A549 (cell line): ENCODE measurements at regions not wholly inside any gene's neighbourhood (a gene's known extent, or its start where the extent isn't known, plus 50 kb on each side); places are given as distances from the start of the nearest gene placed in this dataset.
"Not testable (repeated sequence)": the region's sequence is repeated elsewhere in the genome, so short reads cannot be mapped to it uniquely, and the experiment has no call there.

ENCODE experiments used
- ATAC-seq, 2 experiments: fragments of 200-7000 bp in 1 of 2; fragments of >200 bp in 1 of 2; cut with Nextera tagmentation in 1 of 2; cut with Tn5 transposase in 1 of 2; 3 replicates each; pipeline versions ENCODE4 v1.8.0 to v1.9.1; 2018 to 2020; ENCODE audit warnings: mild to moderate bottlenecking in 1 of 2, moderate library complexity in 1 of 2
- CTCF ChIA-PET: fragments of 300-600 bp; sonication (Branson Sonifier 250); formaldehyde crosslinking; extraction: SDS; loops from one replicate; lab custom pipeline; 2021; ENCODE audit warnings: antibody characterized with exemption, inconsistent platforms; lab: Yijun Ruan, JAX
- POLR2A ChIA-PET: fragments of 350-600 bp; formaldehyde crosslinking; extraction: SDS; loops from one replicate; lab custom pipeline; 2021; ENCODE audit warnings: antibody characterized with exemption, inconsistent platforms; lab: Yijun Ruan, JAX
- DNase-seq, 2 experiments: peaks; one replicate each; pipeline versions ENCODE4 v3.0.0 to v3.0.0-alpha.2; 2011 to 2016; ENCODE audit warnings: low read depth in 1 of 2, low spot score in 1 of 2
- FAIRE-seq: peaks from 2 replicates; lab custom pipeline; 2011; peaks lifted over from hg19 to GRCh38; lab: Jason Lieb, UNC
- H3K27ac ChIP-seq, 2 experiments: fragments of >200 bp; sonication (Bioruptor Twin); formaldehyde crosslinking; 3 replicates each; pipeline ENCODE4 v1.5.1; 2016 to 2017
- H3K4me1 ChIP-seq: fragments of >200 bp; sonication (Bioruptor Twin); formaldehyde crosslinking; 3 replicates; pipeline ENCODE4 v1.6.1; 2016
- H3K4me2 ChIP-seq: fragments of >200 bp; sonication (Bioruptor Twin); formaldehyde crosslinking; 3 replicates; pipeline ENCODE4 v1.6.1; 2016
- H3K4me3 ChIP-seq: fragments of >200 bp; sonication (Bioruptor Twin); formaldehyde crosslinking; 3 replicates; pipeline ENCODE4 v1.5.1; 2016
- H3K9me3 ChIP-seq: fragments of >200 bp; sonication (Bioruptor Twin); formaldehyde crosslinking; 3 replicates; pipeline ENCODE4 v1.6.1; 2016
- CBX8 ChIP-seq: fragments of 200-600 bp; sonication (generic); IDR thresholded peaks from 2 replicates; pipeline ENCODE4 v1.6.1; 2016
- CHD2 ChIP-seq: fragments of 150-350 bp; IDR thresholded peaks from 2 replicates; pipeline ENCODE4 v1.6.1; 2014; ENCODE audit warnings: low read length; ENCODE audit not compliant: partially characterized antibody
- EHMT2 ChIP-seq: fragments of 200-600 bp; sonication (generic); IDR thresholded peaks from 2 replicates; pipeline ENCODE4 v1.6.1; 2016; ENCODE audit warnings: antibody characterized with exemption, low read depth, mild to moderate bottlenecking, moderate library complexity
- EP300 ChIP-seq, 2 experiments: fragments of >200 bp; sonication (Bioruptor Twin); formaldehyde crosslinking; IDR thresholded peaks; 2 replicates in 1 of 2; 3 replicates in 1 of 2; pipeline ENCODE4 v1.6.1; 2016 to 2017
- ESRRA ChIP-seq: fragments of 150-350 bp; IDR thresholded peaks from 2 replicates; pipeline ENCODE4 v1.6.1; 2014; ENCODE audit warnings: mild to moderate bottlenecking, low read length, borderline replicate concordance
- FOSB ChIP-seq: fragments of 250-450 bp; sonication (Bioruptor Pico); IDR thresholded peaks from 2 replicates; pipeline ENCODE4 v1.5.0; 2020; ENCODE audit warnings: mild to moderate bottlenecking, moderate library complexity
- FOSL2 ChIP-seq, 2 experiments: fragments of 450-650 bp in 1 of 2; fragments of >200 bp in 1 of 2; sonication (Bioruptor Twin) in 1 of 2; formaldehyde crosslinking; IDR thresholded peaks; 2 replicates each; pipeline versions ENCODE4 v1.5.0 to v1.6.1; 2016 to 2020; ENCODE audit warnings: mild to moderate bottlenecking in 1 of 2, moderate library complexity in 1 of 2
- FOXS1 ChIP-seq: fragments of 250-450 bp; sonication (Bioruptor Pico); IDR thresholded peaks from 2 replicates; pipeline ENCODE4 v1.5.0; 2020; ENCODE audit warnings: mild to moderate bottlenecking, moderate library complexity
- HEYL ChIP-seq: fragments of 250-450 bp; sonication (Bioruptor Pico); IDR thresholded peaks from 2 replicates; pipeline ENCODE4 v1.8.0; 2021; ENCODE audit warnings: mild to moderate bottlenecking, moderate library complexity
- JUNB ChIP-seq: fragments of >200 bp; sonication (Bioruptor Twin); formaldehyde crosslinking; IDR thresholded peaks from 2 replicates; pipeline ENCODE4 v1.6.1; 2016
- MAX ChIP-seq: IDR thresholded peaks from 2 replicates; pipeline ENCODE4 v1.6.1; 2012
- MAZ ChIP-seq: fragments of 150-350 bp; IDR thresholded peaks from 2 replicates; pipeline ENCODE4 v1.6.1; 2014; ENCODE audit warnings: antibody characterized with exemption, low read depth, low read length, borderline replicate concordance
- NFE2L2 ChIP-seq: fragments of 150-350 bp; conservative IDR thresholded peaks from 2 replicates; pipeline ENCODE4 v1.6.1; 2014; ENCODE audit warnings: low read length
- NR3C1 ChIP-seq: fragments of >200 bp; sonication (Bioruptor Twin); formaldehyde crosslinking; IDR thresholded peaks from 3 replicates; pipeline ENCODE4 v1.6.1; 2017
- PHF8 ChIP-seq: fragments of 200-600 bp; sonication (generic); IDR thresholded peaks from 2 replicates; pipeline ENCODE4 v1.6.1; 2016; ENCODE audit warnings: low read depth, mild to moderate bottlenecking, antibody characterized with exemption, moderate library complexity, borderline replicate concordance
- RCOR1 ChIP-seq: fragments of 150-350 bp; IDR thresholded peaks from 2 replicates; pipeline ENCODE4 v1.6.1; 2014; ENCODE audit warnings: antibody characterized with exemption, low read length, low read depth
- SMC3 ChIP-seq: fragments of >200 bp; sonication (Bioruptor Twin); formaldehyde crosslinking; IDR thresholded peaks from 3 replicates; pipeline ENCODE4 v1.6.1; 2018; ENCODE audit warnings: inconsistent platforms
- SREBF2 ChIP-seq: fragments of 450-650 bp; IDR thresholded peaks from 2 replicates; pipeline ENCODE4 v1.6.1; 2014; ENCODE audit warnings: mild to moderate bottlenecking, moderate library complexity
- TFCP2L1 ChIP-seq: fragments of 250-450 bp; sonication (Bioruptor Pico); IDR thresholded peaks from 2 replicates; pipeline ENCODE4 v1.5.0; 2021; ENCODE audit warnings: mild to moderate bottlenecking
- TP53 ChIP-seq: fragments of 250-450 bp; sonication (Bioruptor Pico); IDR thresholded peaks from 2 replicates; pipeline ENCODE4 v1.5.0; 2021; ENCODE audit warnings: mild to moderate bottlenecking, moderate library complexity
- ZFP36 ChIP-seq: fragments of 450-650 bp; IDR thresholded peaks from 2 replicates; pipeline ENCODE4 v1.6.1; 2014; ENCODE audit warnings: borderline replicate concordance; ENCODE audit not compliant: partially characterized antibody
- WGBS: methylation state at CpG from one replicate; pipeline ENCODE4 v1.1.6; 2017; ENCODE audit errors: missing lambda C conversion rate; 5-methylcytosine and 5-hydroxymethylcytosine counted together
- TF ChIP-seq, protein P1 (sequence below): fragments of 200-600 bp; sonication (generic); IDR thresholded peaks from 2 replicates; pipeline ENCODE4 v1.6.1; 2016; ENCODE audit warnings: antibody characterized with exemption, mild to moderate bottlenecking, moderate library complexity
- TF ChIP-seq, protein P2 (sequence below): fragments of >200 bp; sonication (Bioruptor Twin); formaldehyde crosslinking; IDR thresholded peaks from 3 replicates; pipeline ENCODE4 v1.5.1; 2016
- TF ChIP-seq, protein P3 (sequence below): fragments of 450-650 bp; IDR thresholded peaks from 2 replicates; pipeline ENCODE4 v1.6.1; 2014; ENCODE audit warnings: antibody characterized with exemption

DNA sequence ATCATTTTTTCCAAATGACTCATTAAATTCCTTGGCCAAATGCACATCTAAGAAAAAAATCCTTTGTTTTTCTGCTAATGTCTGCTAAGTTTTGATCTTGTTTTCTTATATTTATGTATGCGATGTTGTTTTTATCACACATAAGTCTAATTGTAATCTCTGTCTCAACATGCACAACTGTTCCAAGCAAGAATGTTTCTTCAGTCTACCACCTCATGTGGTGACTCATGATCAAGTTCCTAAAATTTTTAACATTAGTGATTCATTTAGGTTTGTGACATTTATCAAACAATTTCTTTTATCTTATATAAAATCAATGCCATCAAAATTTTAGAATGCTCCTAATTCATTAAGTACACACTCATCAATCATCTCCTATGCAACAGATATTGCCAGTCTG is 763.9 kb upstream of the FAM174A start (continued):
- TF ChIP-seq, protein P1, sequence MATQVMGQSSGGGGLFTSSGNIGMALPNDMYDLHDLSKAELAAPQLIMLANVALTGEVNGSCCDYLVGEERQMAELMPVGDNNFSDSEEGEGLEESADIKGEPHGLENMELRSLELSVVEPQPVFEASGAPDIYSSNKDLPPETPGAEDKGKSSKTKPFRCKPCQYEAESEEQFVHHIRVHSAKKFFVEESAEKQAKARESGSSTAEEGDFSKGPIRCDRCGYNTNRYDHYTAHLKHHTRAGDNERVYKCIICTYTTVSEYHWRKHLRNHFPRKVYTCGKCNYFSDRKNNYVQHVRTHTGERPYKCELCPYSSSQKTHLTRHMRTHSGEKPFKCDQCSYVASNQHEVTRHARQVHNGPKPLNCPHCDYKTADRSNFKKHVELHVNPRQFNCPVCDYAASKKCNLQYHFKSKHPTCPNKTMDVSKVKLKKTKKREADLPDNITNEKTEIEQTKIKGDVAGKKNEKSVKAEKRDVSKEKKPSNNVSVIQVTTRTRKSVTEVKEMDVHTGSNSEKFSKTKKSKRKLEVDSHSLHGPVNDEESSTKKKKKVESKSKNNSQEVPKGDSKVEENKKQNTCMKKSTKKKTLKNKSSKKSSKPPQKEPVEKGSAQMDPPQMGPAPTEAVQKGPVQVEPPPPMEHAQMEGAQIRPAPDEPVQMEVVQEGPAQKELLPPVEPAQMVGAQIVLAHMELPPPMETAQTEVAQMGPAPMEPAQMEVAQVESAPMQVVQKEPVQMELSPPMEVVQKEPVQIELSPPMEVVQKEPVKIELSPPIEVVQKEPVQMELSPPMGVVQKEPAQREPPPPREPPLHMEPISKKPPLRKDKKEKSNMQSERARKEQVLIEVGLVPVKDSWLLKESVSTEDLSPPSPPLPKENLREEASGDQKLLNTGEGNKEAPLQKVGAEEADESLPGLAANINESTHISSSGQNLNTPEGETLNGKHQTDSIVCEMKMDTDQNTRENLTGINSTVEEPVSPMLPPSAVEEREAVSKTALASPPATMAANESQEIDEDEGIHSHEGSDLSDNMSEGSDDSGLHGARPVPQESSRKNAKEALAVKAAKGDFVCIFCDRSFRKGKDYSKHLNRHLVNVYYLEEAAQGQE, result no peak
- TF ChIP-seq NFE2L2, result no peak
- no peak for TF ChIP-seq EP300 (IDR thresholded peaks at IDR 0.05)

DNA sequence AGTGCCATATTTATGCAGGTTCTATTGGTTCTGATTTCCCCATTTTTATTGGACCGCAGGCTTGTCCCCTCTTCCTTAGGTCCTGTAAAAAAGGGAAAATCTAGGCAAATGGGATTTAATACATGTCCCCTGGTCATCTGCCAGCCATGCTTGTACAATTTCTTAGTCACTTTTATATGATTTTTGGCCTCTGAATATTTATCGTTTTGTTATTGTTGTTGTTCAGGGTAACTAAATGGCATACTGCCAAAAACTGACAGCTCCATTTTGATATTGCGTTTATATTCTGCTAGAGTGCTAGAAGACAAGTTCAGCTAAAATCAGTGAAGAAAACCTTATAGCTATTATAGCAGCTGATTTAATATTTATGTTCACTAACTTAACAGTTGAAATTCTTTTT is 770.2 kb upstream of the FAM174A start:
- whole genome bisulfite sequencing, result 71% methylated on average over 3 of the region's 3 CpGs
- Histone ChIP-seq H3K4me2 (no peak overlapping the region), H3K9me3 (no peaks in the 10 kb centered on the region), H3K27ac (no peak overlapping the region), H3K4me3 (no peak overlapping the region), H3K4me1 (no peaks in the 10 kb centered on the region)
- ChIA-PET POLR2A (no interaction called here), CTCF (no interaction called here)
- FAIRE-seq, result no peak
- ATAC-seq, result no peak
- DNase-seq, result no peak
- TF ChIP-seq CBX8 (no peak), NR3C1 (no peak), EHMT2 (no peak), FOSL2 (IDR thresholded peaks at IDR 0.05) (no peak), FOSL2 (CRISPR knock-in tag; IDR thresholded peaks at IDR 0.05) (no peak)

- ChIA-PET POLR2A (no interaction called here), CTCF (interaction anchor here (0.7 kb wide), 1 partner anchor 57 kb away, joined by 3 read pairs; no protein-coding TSS in a partner anchor)
- ATAC-seq (no peak), DNase-seq (no peak), FAIRE-seq (no peak)
- H3K4me2 ChIP-seq, result no peak overlapping the region
- no peak overlapping the region for H3K4me3 ChIP-seq
- no peaks in the 10 kb centered on the region for H3K9me3 ChIP-seq
- TF ChIP-seq TFCP2L1 (CRISPR knock-in tag) (no peak), TP53 (CRISPR knock-in tag) (no peak), FOXS1 (CRISPR knock-in tag) (no peak)
- WGBS, result 43% methylated on average over 4 of the region's 11 CpGs
- no peak overlapping the region for H3K27ac ChIP-seq
- H3K4me1 ChIP-seq, result no peaks in the 10 kb centered on the region
Measured at GRCh38 chr5:99763021-99763774, 772.0 kb upstream of the FAM174A start.

- POLR2A ChIA-PET, result no interaction called here
- TF ChIP-seq MAX (no peak), TFCP2L1 (CRISPR knock-in tag) (no peak), HEYL (CRISPR knock-in tag) (no peak), EHMT2 (no peak), JUNB (no peak), FOSB (no peak), PHF8 (no peak), ZFP36 (no peak), CHD2 (no peak), SMC3 (no peak), MAZ (no peak), ESRRA (no peak), RCOR1 (no peak), SREBF2 (no peak)
- TF ChIP-seq, protein P2, sequence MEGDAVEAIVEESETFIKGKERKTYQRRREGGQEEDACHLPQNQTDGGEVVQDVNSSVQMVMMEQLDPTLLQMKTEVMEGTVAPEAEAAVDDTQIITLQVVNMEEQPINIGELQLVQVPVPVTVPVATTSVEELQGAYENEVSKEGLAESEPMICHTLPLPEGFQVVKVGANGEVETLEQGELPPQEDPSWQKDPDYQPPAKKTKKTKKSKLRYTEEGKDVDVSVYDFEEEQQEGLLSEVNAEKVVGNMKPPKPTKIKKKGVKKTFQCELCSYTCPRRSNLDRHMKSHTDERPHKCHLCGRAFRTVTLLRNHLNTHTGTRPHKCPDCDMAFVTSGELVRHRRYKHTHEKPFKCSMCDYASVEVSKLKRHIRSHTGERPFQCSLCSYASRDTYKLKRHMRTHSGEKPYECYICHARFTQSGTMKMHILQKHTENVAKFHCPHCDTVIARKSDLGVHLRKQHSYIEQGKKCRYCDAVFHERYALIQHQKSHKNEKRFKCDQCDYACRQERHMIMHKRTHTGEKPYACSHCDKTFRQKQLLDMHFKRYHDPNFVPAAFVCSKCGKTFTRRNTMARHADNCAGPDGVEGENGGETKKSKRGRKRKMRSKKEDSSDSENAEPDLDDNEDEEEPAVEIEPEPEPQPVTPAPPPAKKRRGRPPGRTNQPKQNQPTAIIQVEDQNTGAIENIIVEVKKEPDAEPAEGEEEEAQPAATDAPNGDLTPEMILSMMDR, result no peak
- TF ChIP-seq, protein P3, sequence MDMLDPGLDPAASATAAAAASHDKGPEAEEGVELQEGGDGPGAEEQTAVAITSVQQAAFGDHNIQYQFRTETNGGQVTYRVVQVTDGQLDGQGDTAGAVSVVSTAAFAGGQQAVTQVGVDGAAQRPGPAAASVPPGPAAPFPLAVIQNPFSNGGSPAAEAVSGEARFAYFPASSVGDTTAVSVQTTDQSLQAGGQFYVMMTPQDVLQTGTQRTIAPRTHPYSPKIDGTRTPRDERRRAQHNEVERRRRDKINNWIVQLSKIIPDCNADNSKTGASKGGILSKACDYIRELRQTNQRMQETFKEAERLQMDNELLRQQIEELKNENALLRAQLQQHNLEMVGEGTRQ, result no peak
- Histone ChIP-seq H3K4me1 (no peaks in the 10 kb centered on the region), H3K4me2 (no peak overlapping the region), H3K27ac (no peak overlapping the region), H3K9me3 (peaks cover 4% of the 10 kb centered on the region; the same call in 1 of the 3 replicates), H3K4me3 (no peak overlapping the region)
- no peak for DNase-seq
- FAIRE-seq, result no peak
- CTCF ChIA-PET, result no interaction called here
- no peak for ATAC-seq
- WGBS, result 44% methylated on average over 4 of the region's 4 CpGs
Measured at GRCh38 chr5:99747342-99747741, 787.8 kb upstream of the FAM174A start.

DNA sequence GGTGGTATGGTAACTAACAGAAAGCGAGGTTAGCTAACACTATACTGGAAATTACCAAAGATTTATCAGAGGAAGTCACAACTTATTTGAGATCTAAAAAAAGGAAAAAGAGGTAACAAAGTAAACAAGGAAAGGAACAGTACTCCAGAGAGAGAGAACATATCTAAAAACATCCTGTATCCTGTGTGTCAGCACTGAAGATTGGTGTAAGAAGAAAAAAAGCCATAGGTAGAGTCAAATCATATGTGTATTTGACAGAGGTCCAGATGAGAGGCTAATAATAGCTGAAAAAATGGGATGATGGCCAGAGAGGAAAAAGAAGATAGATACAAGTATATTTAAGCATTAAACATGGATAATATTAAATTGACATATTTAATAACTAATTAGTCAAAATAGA is 802.0 kb upstream of the FAM174A start:
- H3K9me3 ChIP-seq, DNase-seq, FAIRE-seq, H3K27ac ChIP-seq, ATAC-seq, POLR2A ChIA-PET, H3K4me1 ChIP-seq, H3K4me2 ChIP-seq, CTCF ChIA-PET, H3K4me3 ChIP-seq: not testable (repeated sequence)
- 21% methylated on average over 1 of the region's 1 CpG for WGBS
